ENCODE measurements at regions not wholly inside any gene's neighbourhood (a gene's known extent, or its start where the extent isn't known, plus 50 kb on each side); places are given as distances from the start of the nearest gene placed in this dataset.

DNA sequence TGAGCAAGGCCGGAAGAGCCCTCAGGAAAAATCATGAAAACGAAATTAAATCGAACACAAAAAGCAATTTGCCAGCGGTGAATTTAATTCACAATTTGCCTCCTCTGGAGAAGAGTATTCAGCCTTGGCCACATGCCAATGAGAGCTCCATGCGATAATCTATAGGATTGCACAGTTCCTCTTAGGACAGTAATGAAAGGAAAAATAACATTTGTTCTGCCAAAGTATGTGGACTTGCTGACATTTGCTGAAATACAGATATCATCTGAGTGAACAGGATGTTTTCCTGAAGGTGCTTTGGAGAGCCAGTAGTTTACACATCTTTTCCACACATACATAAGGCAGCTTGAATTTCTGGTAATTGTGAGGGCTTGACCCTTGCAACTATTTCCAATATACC is 188.6 kb upstream of the PDZRN3 start:
- no peak overlapping the region for H2BK5ac ChIP-seq (ENCODE audit: low read depth, low read length, poor library complexity)
- no peak overlapping the region for H3K4ac ChIP-seq (ENCODE audit: low read depth, low read length)
- DNase-seq: no peak
- no peaks in the 10 kb centered on the region for H3K27me3 ChIP-seq (ENCODE audit: insufficient read depth, low read length)
- H3K18ac ChIP-seq (ENCODE audit: low read length): no peak overlapping the region
- no peak overlapping the region for H4K91ac ChIP-seq (ENCODE audit: low read depth, low read length)
- no CpG with 5 or more reads among the region's 5 CpGs for WGBS (ENCODE audit: extremely low coverage, insufficient coverage, insufficient read length)
- H3K23ac ChIP-seq (ENCODE audit: low read length): no peak overlapping the region
- H3K79me1 ChIP-seq (ENCODE audit: low read length): no peaks in the 10 kb centered on the region
- H3K27ac ChIP-seq (ENCODE audit: low read depth, low read length): no peak overlapping the region
- H4K8ac ChIP-seq (ENCODE audit: low read depth, low read length): no peak overlapping the region
- H3K14ac ChIP-seq (ENCODE audit: low read length): no peak overlapping the region
- H3K9ac ChIP-seq (ENCODE audit: low read length): no peak overlapping the region
- no peak overlapping the region for H2AFZ ChIP-seq (ENCODE audit: insufficient read depth, low read length, poor library complexity)
- no peaks in the 10 kb centered on the region for H3K9me3 ChIP-seq (ENCODE audit: insufficient read depth, low read depth, low read length)
- no peak overlapping the region for H4K12ac ChIP-seq (ENCODE audit: low read depth, low read length)
- H3K4me2 ChIP-seq (ENCODE audit: low read length): no peak overlapping the region
- no peak overlapping the region for H2BK120ac ChIP-seq (ENCODE audit: insufficient read depth, low read length, poor library complexity)
- H3K4me3 ChIP-seq (ENCODE audit: low read depth, low read length): no peak overlapping the region
- no peak overlapping the region for H2BK12ac ChIP-seq (ENCODE audit: low read length)
- peaks cover 7 to 8% of the 10 kb centered on the region in 2 experiments for H3K4me1 ChIP-seq (ENCODE audit: control insufficient read depth in 1 of 2, insufficient read depth in 2 of 2, low read length in 2 of 2)
- H3K36me3 ChIP-seq (ENCODE audit: control insufficient read depth in 1 of 2, insufficient read depth in 2 of 2, low read length in 2 of 2): no peaks in the 10 kb centered on the region
- no peak overlapping the region for H2AK5ac ChIP-seq (ENCODE audit: low read length)
- no peaks in the 10 kb centered on the region for H3K79me2 ChIP-seq (ENCODE audit: control insufficient read depth, insufficient read depth, low read length, poor library complexity)

DNA sequence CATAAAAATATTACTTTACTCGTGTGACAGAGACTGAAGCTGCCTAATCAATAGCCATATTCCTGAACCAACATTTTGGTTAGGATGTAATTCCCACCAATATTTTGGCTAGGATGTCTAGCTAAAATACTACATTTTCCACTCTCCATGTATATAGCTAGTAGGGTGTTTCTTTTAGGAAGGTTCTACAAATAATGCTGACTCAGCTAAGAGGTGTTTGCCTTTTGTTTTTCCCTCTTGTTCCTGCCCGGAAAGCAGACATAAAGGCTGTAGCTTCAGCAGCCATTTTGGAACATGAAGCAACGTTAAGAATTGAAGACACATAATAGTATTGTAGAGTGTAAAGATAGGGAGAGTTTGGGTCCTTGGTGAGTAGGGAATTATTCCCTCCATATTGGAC is 187.3 kb upstream of the PDZRN3 start:
- no peak overlapping the region for H3K4me3 ChIP-seq (ENCODE audit: low read depth, low read length)
- H3K23ac ChIP-seq (ENCODE audit: low read length): no peak overlapping the region
- no peak overlapping the region for H4K12ac ChIP-seq (ENCODE audit: low read depth, low read length)
- no peak for DNase-seq
- H3K9me3 ChIP-seq (ENCODE audit: insufficient read depth, low read depth, low read length): no peaks in the 10 kb centered on the region
- no CpG with 5 or more reads among the region's 3 CpGs for WGBS (ENCODE audit: extremely low coverage, insufficient coverage, insufficient read length)
- no peak overlapping the region for H2AFZ ChIP-seq (ENCODE audit: insufficient read depth, low read length, poor library complexity)
- no peak overlapping the region for H2BK12ac ChIP-seq (ENCODE audit: low read length)
- H3K9ac ChIP-seq (ENCODE audit: low read length): no peak overlapping the region
- H3K4me1 ChIP-seq (ENCODE audit: control insufficient read depth in 1 of 2, insufficient read depth in 2 of 2, low read length in 2 of 2): peaks cover 7 to 8% of the 10 kb centered on the region in 2 experiments
- H2BK120ac ChIP-seq (ENCODE audit: insufficient read depth, low read length, poor library complexity): no peak overlapping the region
- H3K79me2 ChIP-seq (ENCODE audit: control insufficient read depth, insufficient read depth, low read length, poor library complexity): no peaks in the 10 kb centered on the region
- H3K14ac ChIP-seq (ENCODE audit: low read length): no peak overlapping the region
- H3K4me2 ChIP-seq (ENCODE audit: low read length): no peak overlapping the region
- no peak overlapping the region for H4K8ac ChIP-seq (ENCODE audit: low read depth, low read length)
- no peak overlapping the region for H2AK5ac ChIP-seq (ENCODE audit: low read length)
- H3K4ac ChIP-seq (ENCODE audit: low read depth, low read length): no peak overlapping the region
- no peak overlapping the region for H3K27ac ChIP-seq (ENCODE audit: low read depth, low read length)
- H3K27me3 ChIP-seq (ENCODE audit: insufficient read depth, low read length): no peaks in the 10 kb centered on the region
- H2BK5ac ChIP-seq (ENCODE audit: low read depth, low read length, poor library complexity): no peak overlapping the region
- H4K91ac ChIP-seq (ENCODE audit: low read depth, low read length): no peak overlapping the region
- no peaks in the 10 kb centered on the region for H3K79me1 ChIP-seq (ENCODE audit: low read length)
- H3K18ac ChIP-seq (ENCODE audit: low read length): no peak overlapping the region
- H3K36me3 ChIP-seq (ENCODE audit: control insufficient read depth in 1 of 2, insufficient read depth in 2 of 2, low read length in 2 of 2): no peaks in the 10 kb centered on the region

DNA sequence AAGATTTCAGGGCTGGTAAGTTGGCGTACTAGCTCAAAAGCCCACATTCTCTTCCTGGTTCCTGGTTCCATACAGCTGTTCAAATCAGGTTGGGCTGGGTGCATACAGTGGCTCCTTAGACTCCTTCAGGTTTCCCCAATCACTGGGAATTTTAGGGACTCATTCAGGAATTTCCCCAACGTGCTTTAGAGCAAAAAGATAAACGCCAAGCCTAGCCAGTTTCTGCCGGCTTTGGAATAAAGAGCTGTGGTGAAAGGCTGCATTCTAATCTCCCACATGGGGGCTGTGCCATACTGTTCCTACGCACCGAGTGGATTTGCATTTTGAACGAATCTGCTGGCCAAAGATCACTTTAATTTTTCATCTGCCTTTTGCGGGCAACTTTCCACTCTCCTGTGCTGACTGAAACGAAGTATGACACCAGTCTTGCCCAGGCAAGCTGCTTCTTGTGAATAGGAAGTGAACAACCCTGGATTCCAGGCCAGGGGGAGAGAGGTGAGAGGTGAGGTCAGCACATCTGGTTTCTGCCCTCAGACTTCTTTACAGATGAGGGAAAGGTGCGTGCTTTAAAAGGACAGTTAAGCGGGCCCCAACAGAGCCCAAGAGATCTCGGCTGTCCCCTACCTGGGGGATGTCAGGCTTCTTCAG is 184.2 kb upstream of the PDZRN3 start:
- no peak overlapping the region for H3K18ac ChIP-seq (ENCODE audit: low read length)
- H2AFZ ChIP-seq (ENCODE audit: insufficient read depth, low read length, poor library complexity): no peak overlapping the region
- DNase-seq: no peak
- no peak overlapping the region for H3K4me2 ChIP-seq (ENCODE audit: low read length)
- WGBS (ENCODE audit: extremely low coverage, insufficient coverage, insufficient read length): no CpG with 5 or more reads among the region's 12 CpGs
- no peak overlapping the region for H3K4me3 ChIP-seq (ENCODE audit: low read depth, low read length)
- H3K9ac ChIP-seq (ENCODE audit: low read length): no peak overlapping the region
- no peak overlapping the region for H2AK5ac ChIP-seq (ENCODE audit: low read length)
- H3K79me1 ChIP-seq (ENCODE audit: low read length): no peaks in the 10 kb centered on the region
- peak overlapping the region; percentile 64 for H2BK12ac ChIP-seq (ENCODE audit: low read length)
- no peak overlapping the region for H3K4ac ChIP-seq (ENCODE audit: low read depth, low read length)
- no peaks in the 10 kb centered on the region for H3K9me3 ChIP-seq (ENCODE audit: insufficient read depth, low read depth, low read length)
- H3K36me3 ChIP-seq (ENCODE audit: control insufficient read depth in 1 of 2, insufficient read depth in 2 of 2, low read length in 2 of 2): no peaks in the 10 kb centered on the region
- H4K8ac ChIP-seq (ENCODE audit: low read depth, low read length): peak overlapping the region; percentile 10
- H3K4me1 ChIP-seq (ENCODE audit: control insufficient read depth in 1 of 2, insufficient read depth in 2 of 2, low read length in 2 of 2): peaks cover 7 to 8% of the 10 kb centered on the region in 2 experiments
- no peaks in the 10 kb centered on the region for H3K27me3 ChIP-seq (ENCODE audit: insufficient read depth, low read length)
- no peaks in the 10 kb centered on the region for H3K79me2 ChIP-seq (ENCODE audit: control insufficient read depth, insufficient read depth, low read length, poor library complexity)
- no peak overlapping the region for H3K14ac ChIP-seq (ENCODE audit: low read length)
- no peak overlapping the region for H4K12ac ChIP-seq (ENCODE audit: low read depth, low read length)
- H4K91ac ChIP-seq (ENCODE audit: low read depth, low read length): peak overlapping the region; percentile 55
- H3K23ac ChIP-seq (ENCODE audit: low read length): no peak overlapping the region
- no peak overlapping the region for H3K27ac ChIP-seq (ENCODE audit: low read depth, low read length)
- peak overlapping the region; percentile 49 for H2BK5ac ChIP-seq (ENCODE audit: low read depth, low read length, poor library complexity)
- H2BK120ac ChIP-seq (ENCODE audit: insufficient read depth, low read length, poor library complexity): no peak overlapping the region

- Histone ChIP-seq H2BK12ac (ENCODE audit: low read length) (no peak overlapping the region), H4K91ac (ENCODE audit: low read depth, low read length) (no peak overlapping the region), H3K4ac (ENCODE audit: low read depth, low read length) (no peak overlapping the region), H3K14ac (ENCODE audit: low read length) (no peak overlapping the region), H3K18ac (ENCODE audit: low read length) (no peak overlapping the region), H2AK5ac (ENCODE audit: low read length) (no peak overlapping the region), H3K4me3 (ENCODE audit: low read depth, low read length) (no peak overlapping the region), H4K8ac (ENCODE audit: low read depth, low read length) (no peak overlapping the region), H2BK5ac (ENCODE audit: low read depth, low read length, poor library complexity) (no peak overlapping the region), H3K4me2 (ENCODE audit: low read length) (no peak overlapping the region), H3K9me3 (ENCODE audit: insufficient read depth, low read depth, low read length) (no peaks in the 10 kb centered on the region), H3K4me1 (ENCODE audit: control insufficient read depth in 1 of 2, insufficient read depth in 2 of 2, low read length in 2 of 2) (peaks cover 7 to 8% of the 10 kb centered on the region in 2 experiments), H2AFZ (ENCODE audit: insufficient read depth, low read length, poor library complexity) (no peak overlapping the region), H3K36me3 (ENCODE audit: control insufficient read depth in 1 of 2, insufficient read depth in 2 of 2, low read length in 2 of 2) (no peaks in the 10 kb centered on the region), H3K79me1 (ENCODE audit: low read length) (no peaks in the 10 kb centered on the region), H4K12ac (ENCODE audit: low read depth, low read length) (no peak overlapping the region), H3K23ac (ENCODE audit: low read length) (no peak overlapping the region), H3K79me2 (ENCODE audit: control insufficient read depth, insufficient read depth, low read length, poor library complexity) (no peaks in the 10 kb centered on the region), H2BK120ac (ENCODE audit: insufficient read depth, low read length, poor library complexity) (no peak overlapping the region), H3K27me3 (ENCODE audit: insufficient read depth, low read length) (no peaks in the 10 kb centered on the region), H3K27ac (ENCODE audit: low read depth, low read length) (no peak overlapping the region), H3K9ac (ENCODE audit: low read length) (no peak overlapping the region)
- DNase-seq: no peak
- WGBS (ENCODE audit: extremely low coverage, insufficient coverage, insufficient read length): no CpG with 5 or more reads among the region's 3 CpGs
Measured at GRCh38 chr3:73805435-73805834, 180.7 kb upstream of the PDZRN3 start.

All from trophoblast cell (in vitro differentiated cells and primary cell).